ENCODE measurements at regions not wholly inside any gene's neighbourhood (a gene's known extent, or its start where the extent isn't known, plus 50 kb on each side); places are given as distances from the start of the nearest gene placed in this dataset.

- no peak for TF ChIP-seq CTCF (optimal IDR thresholded peaks at IDR 0.05 in 1 of 3, IDR thresholded peaks at IDR 0.05 in 1 of 3, conservative IDR thresholded peaks at IDR 0.05 in 1 of 3; ENCODE audit: extremely low read depth in 1 of 3, insufficient read depth in 2 of 3, low read length in 3 of 3)
- no peak for TF ChIP-seq EZH2 (IDR thresholded peaks at IDR 0.05; ENCODE audit: low read length)
Observed at GRCh38 chr6:77015350-77015749, 447.9 kb downstream of the HTR1B start.

Data from keratinocyte (primary cell).